NCI-H2227 (cell line): ENCODE measurements at regions not wholly inside any gene's neighbourhood (a gene's known extent, or its start where the extent isn't known, plus 50 kb on each side); places are given as distances from the start of the nearest gene placed in this dataset.
A peak's percentile ranks its signal among the peaks of the same experiment; 100 is the strongest.
"Not testable (repeated sequence)": the region's sequence is repeated elsewhere in the genome, so short reads cannot be mapped to it uniquely, and the experiment has no call there.

ENCODE experiments used
- DNase-seq: peaks from one replicate; lab custom pipeline; 2025; ENCODE audit not compliant: unreplicated experiment; lab: John Stamatoyannopoulos, UW

DNA sequence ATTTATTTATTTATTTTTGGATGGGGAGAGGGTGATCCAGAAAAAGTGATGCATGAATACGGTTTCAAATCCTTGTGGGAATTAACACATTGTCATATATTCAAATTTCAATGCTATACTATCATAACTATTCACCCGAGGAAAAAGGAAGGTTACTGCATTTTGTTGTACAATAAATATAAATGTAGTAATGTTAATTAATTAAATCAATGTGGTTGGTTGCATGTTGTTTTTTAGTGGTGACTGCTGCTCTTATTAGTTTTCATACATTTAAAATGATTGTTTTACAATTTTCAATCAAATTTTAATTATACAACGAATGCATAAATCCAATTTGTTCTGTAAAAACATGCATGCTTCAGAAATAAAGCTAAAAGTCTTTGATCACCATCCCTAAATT, 180.5 kb downstream of the ZFP64 start:
- no peak for DNase-seq

DNA sequence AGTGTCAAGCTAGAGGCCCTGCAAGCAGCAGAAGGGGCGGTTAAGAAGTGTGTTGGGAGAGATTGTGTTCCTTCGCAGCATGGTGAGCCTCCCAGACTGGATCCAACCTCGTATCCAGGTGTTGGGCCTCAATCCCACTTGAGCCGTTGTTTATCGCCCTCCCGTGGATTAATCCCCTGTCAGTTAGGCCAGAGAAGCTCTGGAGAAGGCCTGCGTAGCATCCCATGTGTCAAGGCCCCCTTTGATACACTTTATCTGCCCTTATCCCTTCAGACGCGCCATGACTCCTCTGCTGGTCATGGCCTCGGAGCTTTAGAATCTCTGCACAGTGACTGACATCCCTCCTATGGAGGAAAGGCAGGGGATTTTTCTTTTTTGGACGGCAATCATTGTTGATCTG, 181.0 kb downstream of the ZFP64 start:
- DNase-seq, result no peak

DNA sequence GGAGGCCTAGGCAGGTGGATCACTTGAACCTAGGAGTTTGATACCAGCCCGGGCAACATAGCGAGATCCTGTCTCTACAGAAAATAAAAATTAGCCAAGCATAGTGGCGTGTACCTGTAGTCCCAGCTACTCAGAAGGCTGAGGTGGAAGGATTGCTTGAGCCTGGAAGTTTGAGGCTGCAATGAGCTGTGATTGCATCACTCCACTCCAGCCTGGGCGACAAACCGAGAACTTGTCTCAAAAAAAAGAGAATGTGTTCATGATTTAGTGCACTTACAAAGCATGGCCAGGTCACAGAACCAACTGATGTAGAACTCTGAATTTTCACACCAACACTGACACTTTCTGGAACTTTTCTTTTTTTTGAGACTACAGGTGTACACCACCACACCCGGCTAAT, 182.7 kb downstream of the ZFP64 start:
- no peak for DNase-seq

DNA sequence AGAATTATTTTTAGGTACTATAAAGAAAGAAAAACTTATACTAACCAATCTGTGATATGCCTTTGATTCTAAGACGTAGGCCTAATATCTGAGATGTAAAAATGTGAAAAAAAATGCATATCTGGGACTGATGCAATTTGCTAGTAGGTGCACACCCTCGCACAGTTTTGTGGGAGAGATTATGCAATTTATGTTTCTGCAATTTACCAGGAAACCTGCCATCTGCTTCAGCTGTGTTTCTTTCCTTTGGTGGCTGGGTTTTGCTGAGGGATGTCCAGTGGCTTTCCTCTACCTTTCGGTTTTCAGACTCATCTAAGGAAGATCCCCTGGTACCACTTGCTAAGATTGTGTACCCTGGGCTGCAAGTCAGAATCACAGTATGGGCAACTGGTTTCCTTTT, 186.9 kb downstream of the ZFP64 start:
- DNase-seq, result no peak

DNA sequence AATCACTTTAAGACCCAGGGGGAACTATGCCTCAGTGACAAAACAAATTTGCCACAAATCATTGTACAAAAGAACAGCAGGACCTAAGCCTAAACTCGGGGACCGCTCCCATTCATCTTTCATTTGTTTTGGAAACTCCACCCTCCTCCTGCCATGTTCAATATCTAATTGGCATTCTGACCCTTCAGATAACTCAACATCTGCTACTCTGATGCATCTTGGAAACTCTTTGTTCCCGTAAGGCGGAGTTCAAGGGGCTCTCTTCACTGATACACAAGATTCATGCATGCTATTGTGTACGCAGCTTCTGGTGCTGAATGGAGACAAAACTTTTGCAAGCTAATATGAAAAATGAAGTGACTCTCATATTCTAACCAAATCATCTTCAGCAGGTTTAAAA, 187.6 kb downstream of the ZFP64 start:
- DNase-seq, result peak; percentile 44

DNA sequence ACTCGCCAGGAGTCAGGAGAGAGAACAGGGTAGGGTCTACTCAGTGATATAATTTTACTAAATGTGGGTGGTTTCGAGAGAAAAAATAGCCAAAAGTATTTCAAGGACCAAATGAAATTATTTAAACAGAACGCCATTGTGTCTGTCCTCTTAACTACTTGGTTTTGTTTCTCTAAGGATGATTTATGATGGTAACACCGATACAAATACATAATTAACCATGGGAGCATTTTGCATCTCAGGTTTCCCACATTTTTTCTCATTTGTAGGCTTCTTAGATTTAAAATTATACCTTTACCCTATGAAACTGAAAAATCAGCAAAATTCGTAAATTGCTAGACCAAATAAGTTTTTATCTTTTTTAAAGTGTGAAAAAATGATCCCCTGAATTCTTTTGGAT, 188.2 kb downstream of the ZFP64 start:
- DNase-seq, result no peak

DNA sequence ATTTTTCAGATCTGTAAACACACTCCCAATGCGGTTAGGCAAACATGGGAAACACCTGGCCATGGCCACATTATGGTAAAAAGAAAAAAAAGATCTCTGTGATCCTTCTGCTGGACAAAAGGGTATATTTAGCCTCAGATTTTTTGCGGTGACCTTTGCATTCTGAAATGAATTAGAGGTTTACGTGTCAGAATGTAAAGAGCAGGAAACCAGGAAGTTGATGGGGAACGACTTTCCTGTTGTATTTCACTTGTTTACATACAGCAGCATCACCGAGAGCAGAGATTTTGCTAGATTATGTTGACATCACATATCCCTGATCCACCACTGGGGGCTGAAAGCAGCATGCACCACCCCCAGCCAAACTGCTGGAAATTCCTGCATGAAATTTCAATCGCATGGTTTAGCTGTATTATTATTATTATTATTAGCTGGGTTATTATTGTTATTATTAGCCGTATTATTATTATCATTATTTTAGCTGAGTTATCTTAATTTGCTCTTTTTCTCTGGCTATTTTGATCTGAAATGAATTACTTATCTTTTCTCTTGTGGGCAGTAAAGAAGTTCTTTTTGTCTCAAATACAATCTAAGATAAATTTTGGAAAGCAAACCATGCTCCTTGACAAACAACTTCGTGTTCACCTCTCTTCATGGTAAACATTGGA, 189.4 kb downstream of the ZFP64 start:
- DNase-seq, result peak; percentile 22

DNA sequence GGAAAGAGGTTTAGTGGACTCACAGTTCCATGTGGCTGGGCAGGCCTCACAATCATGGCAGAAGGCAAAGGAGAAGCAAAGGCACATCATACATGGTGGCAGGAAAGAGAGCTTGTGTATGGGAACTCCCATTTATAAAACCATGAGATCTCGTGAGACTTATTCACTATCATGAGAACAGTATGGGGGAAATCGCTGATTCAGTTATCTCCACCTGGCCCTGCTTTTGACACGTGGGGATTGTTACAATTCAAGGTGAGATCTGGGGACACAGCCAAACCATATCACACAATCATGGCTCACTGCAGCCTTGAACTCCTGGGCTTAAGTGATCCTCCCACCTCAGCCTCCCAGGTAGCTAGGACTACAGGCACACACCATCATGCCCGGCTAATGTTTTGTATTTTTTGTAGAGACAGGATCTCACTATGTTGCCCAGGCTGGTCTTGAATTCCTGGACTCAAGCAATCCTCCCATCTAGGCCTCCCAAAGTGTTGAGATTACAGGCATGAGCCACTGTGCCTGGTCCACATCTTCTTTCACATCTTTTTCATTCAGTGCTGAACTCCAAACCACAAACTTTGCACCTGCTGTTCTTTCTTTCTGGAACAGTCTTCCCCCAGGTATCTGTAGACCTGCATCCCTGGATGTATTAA, 194.2 kb downstream of the ZFP64 start:
- not testable (repeated sequence) for DNase-seq

DNA sequence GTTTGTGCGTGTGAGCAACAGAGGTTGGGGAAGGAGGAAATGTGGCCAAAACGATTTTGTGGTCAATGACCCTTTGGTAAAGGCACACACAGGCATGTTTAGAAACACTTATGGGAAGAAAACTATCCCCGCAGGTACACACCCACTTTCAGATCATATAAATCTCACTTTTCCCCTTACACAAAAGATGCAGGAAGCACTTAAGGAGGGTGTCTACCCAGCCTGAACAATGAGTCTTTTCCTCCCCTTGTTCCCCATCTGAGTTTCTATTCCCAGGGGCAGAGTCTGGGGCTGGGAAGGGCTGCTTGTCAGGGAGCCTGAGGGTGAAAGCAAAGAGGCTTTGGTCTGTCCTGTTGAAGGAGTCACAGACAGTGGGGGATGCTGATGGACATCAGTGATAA, 193.2 kb upstream of the SALL4 start:
- no peak for DNase-seq

DNA sequence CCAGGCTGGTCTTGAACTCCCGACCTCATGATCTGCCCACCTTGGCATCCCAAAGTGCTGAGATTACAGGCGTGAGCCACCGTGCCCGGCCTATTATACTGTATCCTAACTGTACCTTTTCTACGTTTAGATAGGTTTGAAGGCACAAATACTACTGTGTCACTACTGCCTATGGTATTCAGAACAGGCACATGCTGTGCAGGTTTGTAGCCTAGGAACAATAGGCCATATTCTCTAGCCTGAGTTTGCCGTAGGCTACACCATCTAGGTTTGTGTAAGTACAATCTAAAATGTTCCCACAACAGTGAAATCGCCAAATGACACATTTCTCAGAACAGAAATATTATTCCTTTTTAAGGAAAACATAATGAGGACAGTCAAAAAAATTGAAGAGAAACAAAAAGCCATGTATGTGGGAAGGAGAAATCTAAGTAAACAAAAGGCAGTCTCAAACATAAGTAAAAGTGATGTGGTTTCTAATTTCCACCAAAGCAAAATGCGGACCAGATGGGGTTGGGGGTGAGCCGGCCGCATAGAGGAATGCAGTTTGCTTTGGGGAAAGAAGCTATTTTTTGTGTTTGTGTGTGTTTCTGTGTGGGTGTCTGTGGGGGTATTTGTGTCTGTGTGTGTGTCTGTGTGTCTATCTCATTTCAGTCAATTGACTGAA, 192.6 kb upstream of the SALL4 start:
- no peak for DNase-seq

DNA sequence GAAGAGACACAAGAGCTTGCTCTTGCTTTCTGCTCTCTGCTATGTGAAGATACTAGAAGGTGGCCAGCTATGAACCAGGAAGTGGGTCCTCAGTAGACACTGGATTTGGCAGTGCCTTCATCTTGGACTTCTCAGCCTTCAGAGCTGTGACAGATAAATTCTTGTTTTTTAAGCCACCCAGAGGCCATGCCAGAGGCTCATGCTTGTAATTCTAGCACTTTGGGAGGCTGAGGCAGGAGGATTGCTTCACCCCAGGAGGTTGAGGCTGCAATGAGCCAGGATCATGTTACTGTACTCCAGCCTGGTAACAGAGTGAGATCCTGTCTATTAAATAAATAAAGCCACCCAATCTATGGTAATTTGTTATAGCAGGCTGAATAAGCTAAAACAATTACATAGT, 185.5 kb upstream of the SALL4 start:
- no peak for DNase-seq

DNA sequence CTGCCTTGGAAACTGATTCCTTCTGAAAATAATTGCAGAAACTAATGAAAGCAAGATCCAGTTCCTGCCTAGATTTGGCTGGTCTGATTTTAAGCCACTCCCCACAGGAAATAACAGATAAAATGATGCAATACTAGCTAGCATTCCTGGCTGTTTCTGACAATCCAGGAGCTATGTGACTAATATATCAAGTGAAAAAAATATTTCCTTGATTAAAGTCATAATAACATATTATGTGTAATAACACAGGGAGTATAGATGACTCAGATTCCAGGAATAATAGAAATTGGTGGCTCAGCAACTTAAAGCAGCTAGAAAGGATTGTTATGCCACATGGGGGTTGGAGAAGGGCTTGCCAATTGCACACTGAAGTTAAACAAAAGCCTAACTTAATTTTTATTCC, 182.7 kb upstream of the SALL4 start:
- no peak for DNase-seq

DNA sequence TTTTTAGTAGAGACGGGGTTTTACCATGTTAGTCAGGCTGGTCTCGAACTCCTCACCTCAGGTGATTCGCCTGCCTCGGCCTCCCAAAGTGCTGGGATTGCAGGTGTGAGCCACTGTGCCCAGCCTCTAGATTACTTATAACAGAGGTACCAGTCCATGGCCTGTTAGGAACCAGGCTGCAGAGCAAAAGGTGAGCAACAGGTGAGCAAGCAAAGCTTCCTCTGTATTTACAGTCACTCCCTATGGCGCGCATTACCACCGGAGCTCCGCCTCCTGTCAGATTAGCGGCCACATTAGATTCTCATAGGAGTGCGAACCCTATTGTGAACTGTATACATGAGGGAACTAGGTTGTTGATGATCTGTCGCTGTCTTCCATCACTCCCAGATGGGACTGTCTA, 178.0 kb upstream of the SALL4 start:
- no peak for DNase-seq

DNA sequence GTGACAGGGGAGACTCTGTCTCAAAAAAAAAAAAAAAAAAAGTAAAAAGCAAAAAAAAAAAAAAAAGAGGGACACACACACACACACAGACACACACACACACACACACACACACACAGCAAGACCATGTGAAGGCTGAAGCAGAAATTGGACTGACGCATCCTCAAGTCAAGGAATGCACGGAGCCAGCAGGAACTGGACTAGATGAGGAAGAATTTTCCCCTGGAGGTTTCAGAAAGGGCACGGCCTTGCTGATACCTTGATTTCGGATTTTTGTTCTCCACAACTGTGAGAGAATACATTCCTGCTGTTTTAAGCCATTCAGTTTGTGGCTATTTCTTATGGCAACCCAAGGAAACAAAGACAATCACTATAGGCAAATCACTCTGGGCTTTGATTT, 176.9 kb upstream of the SALL4 start:
- DNase-seq, result no peak

DNA sequence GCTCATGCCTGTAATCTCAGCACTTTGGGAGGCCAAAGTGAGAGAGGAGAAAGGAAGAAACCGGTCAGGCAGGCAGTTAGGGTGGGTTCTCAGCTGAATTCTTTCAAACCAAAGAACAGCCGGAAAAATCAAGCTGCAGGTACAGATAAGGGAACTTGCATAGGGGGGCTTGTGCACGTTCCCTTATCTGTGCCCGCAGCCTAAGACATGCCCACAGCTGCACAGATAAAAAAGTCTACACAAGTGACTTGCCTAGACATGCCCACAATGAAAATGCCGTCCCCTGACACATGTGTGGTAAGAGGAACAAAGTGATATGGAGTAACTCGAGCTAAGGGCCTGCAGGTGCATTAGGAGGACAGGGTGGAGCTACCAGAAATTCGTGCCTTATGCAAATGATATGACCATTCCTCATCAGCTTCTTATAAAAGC, 175.8 kb upstream of the SALL4 start:
- DNase-seq, result no peak

DNA sequence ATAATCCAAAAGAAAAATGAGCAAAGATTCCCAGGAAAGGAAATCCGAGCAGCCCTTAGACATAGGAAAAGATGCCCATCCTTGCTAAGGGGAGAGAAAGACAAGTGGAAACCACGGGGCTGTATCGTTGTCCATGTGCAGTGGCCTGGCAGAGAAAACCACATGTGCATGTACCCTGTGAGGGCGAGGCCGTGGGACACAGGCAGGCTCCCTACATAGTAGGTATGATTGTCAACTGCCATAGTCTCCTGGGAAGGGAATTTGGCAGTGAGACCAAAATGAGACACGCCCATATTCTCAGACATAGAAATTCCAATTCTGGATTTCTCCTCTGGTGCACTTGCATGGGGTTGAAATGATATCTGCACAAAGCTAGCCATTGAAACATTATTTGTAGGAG, 169.7 kb upstream of the SALL4 start:
- DNase-seq, result no peak

DNA sequence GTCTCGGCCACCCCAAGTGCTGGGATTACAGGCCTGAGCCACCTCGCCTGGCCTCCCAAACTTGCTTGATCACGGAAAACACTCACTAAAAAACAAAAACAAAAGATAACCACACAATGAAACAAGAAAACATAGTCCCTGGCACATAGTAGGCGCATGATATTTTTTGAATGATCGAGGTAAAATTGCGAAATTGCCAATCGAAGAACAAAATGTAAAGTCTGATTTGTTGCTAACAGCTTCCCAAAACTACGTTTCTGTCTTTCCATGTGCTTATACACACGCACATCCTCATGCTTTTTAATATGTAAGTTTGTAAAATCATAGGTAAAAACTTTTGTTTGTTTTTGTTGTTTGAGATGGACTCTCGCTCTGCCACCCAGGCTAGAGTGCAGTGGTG, 168.5 kb upstream of the SALL4 start:
- DNase-seq, result no peak

DNA sequence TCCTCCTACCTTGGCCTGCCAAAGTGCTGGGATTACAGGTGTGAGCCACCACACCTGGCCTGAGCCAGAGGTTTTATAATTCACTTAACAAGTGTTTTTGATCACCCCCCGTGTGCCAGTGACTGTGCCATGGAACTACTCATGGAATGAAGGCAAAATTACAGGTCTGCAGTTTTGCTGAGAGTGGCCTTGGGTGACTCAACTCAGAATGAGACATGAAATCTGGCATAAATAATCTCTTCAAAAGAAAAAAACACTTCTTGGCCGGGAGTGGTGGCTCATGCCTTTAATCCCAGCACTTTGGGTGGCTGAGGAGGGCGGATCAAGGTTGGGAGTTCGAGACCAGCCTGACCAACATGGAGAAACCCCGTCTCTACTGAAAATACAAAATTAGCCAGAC, 166.9 kb upstream of the SALL4 start:
- no peak for DNase-seq

DNA sequence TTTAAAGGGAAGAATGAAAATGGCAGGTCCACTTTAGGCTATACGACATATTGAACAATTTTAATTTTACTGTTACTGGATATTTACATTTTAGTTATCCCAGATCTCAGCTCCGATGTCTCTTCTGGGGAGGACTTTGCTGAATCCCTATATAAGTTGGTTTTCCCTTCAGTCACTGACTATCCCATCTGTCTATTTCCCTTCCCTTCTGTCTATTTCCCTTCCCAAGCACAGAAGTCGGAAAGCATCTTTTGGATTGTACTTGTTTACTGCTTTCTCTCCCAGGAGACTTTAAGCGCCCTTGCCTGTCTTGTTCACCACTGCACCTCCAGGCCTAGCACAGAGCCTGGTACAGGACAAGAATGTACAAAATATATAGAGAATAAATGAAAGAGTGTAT, 165.8 kb upstream of the SALL4 start:
- no peak for DNase-seq

DNA sequence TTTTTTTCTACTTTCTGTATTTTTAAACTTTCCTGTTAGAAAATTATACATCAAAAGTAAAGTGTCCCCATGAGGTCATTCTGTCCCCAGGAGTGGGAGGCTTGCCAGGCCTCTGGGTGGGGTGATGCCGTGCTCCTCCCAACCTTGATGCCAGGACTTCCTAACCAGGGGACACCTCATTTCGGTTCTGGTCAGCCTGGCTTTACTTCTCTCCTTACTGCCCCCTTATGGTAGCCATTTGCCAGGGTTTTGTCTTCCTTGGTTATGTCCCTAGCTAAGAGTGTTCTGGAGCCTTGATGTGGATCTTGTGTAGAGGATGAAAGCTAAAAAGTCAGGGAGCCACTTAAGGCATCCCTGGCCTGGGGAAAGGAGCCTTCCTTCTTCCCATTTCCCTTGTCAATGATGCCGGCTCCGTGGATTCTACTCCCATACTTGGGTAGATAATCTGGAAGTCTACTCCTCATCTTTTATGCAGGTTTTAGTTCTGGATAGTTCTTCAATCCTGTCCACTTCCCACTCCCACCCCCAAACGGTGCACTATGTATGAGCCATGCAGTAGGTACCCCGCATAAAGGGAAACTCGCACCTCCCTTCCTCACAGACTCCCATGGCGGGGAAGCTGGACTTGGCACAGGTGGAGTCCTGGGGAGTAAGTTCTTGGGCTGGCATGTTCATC, 164.1 kb upstream of the SALL4 start:
- peak; percentile 10 for DNase-seq

DNA sequence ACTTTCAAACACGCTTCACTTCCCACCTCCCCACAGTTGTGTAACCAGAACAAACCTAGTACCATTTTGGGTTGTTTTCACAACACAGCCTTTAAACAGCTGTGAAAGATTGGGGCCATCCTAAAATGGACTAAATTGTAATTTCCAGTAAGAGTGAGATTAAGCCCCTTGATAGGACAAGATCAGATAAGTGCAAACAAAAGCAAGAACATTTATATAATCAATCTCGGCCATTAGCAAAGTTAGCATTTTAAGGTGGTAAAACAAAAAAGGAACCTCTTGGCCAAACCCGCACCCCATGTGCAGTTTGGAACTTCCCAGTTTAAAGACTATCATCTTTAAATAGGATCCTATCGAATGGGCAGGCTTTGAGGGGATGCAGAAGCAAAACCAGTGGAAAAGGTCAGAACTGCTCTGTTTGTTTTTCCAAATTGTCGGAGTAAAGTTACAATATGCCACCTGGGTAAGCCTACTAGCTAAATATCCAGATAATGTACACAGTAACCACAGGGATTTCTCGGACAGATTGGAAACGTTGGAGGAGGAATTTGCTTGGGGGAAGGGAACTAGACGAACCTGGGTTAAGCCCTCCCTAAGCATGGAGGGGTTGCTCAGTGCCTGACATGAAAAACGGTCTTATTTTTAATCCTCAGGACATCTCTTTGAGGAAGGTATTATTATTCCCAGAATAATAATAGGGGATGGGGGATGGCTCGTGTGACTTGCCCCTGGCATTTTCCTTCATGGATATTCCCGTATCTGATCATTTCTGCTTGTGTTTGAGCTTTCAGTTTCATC, 159.8 kb upstream of the SALL4 start:
- no peak for DNase-seq
